Kidney epithelial cell (primary cell): ENCODE measurements at regions not wholly inside any gene's neighbourhood (a gene's known extent, or its start where the extent isn't known, plus 50 kb on each side); places are given as distances from the start of the nearest gene placed in this dataset.

Experiments used
- DNase-seq: peaks from one replicate; pipeline ENCODE4 v3.0.0-alpha.2; 2010; ENCODE audit warnings: low read depth
- H3K27me3 ChIP-seq: 2 replicates; pipeline ENCODE4 v1.6.0; 2011; ENCODE audit warnings: low read length; ENCODE audit not compliant: control insufficient read depth, insufficient read depth
- H3K36me3 ChIP-seq: 2 replicates; pipeline ENCODE4 v1.5.1; 2011; ENCODE audit warnings: low read length; ENCODE audit not compliant: control insufficient read depth, insufficient read depth
- H3K4me3 ChIP-seq: 2 replicates; pipeline ENCODE4 v1.5.1; 2011; ENCODE audit warnings: low read depth, mild to moderate bottlenecking, control low read depth, low read length
- TF ChIP-seq, protein P1 (sequence below): IDR thresholded peaks from 2 replicates; pipeline ENCODE4 v1.5.1; 2011; ENCODE audit warnings: mild to moderate bottlenecking, moderate library complexity, low read length, control low read depth, inconsistent platforms; ENCODE audit not compliant: insufficient read depth, poor library complexity, severe bottlenecking

DNA sequence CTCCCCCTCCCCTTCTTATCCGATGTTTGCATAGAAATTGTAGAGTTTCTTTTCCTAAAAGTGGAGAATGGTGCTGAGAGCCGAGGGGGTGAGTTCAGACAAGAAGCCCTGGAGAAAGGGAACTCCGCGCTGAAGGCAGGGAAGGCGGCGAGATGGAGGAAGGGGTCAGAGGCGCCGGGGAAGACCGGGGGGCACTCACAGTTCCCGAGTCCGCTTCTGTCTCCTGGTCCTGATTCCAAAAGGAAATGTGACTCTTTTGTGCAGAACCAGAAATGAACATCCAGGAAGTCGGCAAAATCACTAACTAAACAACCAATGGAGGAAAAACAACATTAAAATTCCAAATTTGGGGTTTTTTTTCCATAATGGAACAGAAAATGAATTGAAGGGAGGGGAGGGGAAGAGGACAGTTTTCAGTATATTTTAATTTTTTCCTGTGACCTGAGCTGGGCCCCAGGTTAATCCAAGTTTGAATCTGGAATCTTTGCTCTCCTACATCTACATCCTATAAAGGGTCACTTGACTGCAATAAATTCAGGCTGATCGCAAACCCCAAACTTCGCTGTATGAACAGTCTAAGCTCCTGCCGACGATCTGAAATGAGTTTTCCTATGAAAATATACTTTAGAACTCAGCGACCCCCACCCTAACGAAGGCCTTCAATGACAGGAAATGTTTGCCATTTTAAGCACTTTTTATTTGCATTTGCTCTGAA, 252.3 kb downstream of the C16orf95 start:
- TF ChIP-seq, protein P1, sequence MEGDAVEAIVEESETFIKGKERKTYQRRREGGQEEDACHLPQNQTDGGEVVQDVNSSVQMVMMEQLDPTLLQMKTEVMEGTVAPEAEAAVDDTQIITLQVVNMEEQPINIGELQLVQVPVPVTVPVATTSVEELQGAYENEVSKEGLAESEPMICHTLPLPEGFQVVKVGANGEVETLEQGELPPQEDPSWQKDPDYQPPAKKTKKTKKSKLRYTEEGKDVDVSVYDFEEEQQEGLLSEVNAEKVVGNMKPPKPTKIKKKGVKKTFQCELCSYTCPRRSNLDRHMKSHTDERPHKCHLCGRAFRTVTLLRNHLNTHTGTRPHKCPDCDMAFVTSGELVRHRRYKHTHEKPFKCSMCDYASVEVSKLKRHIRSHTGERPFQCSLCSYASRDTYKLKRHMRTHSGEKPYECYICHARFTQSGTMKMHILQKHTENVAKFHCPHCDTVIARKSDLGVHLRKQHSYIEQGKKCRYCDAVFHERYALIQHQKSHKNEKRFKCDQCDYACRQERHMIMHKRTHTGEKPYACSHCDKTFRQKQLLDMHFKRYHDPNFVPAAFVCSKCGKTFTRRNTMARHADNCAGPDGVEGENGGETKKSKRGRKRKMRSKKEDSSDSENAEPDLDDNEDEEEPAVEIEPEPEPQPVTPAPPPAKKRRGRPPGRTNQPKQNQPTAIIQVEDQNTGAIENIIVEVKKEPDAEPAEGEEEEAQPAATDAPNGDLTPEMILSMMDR = no peak
- no peaks in the 10 kb centered on the region for H3K27me3 ChIP-seq
- no peaks in the 10 kb centered on the region for H3K36me3 ChIP-seq
- no peak for DNase-seq
- H3K4me3 ChIP-seq = no peak overlapping the region

DNA sequence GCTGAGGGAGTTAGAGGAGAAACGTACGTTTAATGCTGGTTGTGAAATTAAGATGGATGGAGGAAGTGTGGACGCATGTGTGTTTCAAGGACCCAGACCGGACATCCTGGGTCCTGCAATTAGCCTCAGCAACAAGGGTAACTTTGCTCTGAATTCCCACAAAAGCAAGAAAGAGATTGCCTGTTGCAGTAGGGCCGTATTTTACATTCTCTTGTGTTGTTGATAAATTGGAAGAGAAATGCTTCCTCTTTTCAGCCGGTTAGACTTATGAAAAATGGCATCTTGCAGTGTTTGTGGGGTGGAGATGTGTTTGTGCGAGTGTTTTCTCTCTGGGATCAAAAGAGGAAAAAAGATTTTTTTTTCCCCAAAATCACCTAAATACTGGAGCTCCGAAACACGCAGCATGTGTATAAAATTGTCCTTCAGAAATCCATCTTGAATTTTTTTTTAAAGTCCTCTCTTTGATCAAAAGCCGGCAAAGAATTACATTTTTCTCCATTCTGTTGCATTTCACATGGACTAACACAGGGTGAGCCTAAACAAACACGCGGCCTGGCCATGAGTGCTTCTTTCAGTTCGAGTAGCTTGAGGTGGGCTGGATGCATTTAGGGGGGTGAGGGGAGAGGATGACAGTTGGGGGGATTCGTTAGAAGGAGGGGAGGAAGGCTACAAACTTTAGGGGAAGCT, 251.6 kb downstream of the C16orf95 start:
- no peaks in the 10 kb centered on the region for H3K36me3 ChIP-seq
- H3K4me3 ChIP-seq = no peak overlapping the region
- no peak for DNase-seq
- no peaks in the 10 kb centered on the region for H3K27me3 ChIP-seq
- TF ChIP-seq, protein P1 = no peak

DNA sequence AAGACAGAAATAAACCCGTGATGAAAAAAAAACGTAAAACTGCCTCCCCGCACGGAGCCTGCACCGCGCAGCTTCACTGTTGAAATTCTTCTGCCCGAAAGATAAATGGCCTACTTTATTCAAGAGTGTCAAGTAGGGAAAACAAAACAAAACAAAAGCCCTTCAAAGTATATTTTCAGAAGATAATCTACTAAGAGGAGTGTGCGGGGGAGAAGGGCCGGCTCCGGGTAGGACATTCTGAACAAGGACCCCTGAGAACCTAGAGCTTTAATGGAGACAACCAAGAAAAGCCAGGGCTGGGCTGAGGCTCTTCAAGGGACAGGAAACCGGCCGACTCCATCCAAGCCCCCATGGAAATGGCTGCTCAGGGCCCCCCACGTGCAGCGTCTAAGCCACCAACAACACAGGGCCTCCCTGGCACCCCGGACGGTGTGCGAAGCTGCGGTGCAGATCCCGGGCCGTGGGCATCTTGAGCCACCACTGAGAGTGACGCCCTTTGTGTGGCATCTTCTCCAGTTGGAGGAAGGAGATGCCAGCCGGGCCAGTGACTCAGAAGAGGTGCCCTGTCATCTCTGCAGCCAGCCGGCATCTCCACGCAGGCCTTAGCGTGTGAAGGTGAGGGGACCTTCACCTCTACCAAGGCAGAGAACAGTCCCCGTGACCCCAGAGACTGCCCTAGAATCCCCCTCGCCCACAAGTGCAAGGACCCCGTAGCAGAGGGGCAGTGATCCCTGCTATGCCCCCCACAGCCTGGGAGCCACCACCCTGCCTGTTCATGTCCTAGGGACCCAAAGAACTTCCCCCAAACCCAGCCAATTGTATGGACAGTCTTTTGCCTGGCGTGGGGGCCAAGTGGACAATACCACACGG, 250.8 kb downstream of the C16orf95 start:
- no peak for DNase-seq
- TF ChIP-seq, protein P1 = no peak
- Histone ChIP-seq H3K27me3 (no peaks in the 10 kb centered on the region), H3K4me3 (no peak overlapping the region), H3K36me3 (no peaks in the 10 kb centered on the region)

DNA sequence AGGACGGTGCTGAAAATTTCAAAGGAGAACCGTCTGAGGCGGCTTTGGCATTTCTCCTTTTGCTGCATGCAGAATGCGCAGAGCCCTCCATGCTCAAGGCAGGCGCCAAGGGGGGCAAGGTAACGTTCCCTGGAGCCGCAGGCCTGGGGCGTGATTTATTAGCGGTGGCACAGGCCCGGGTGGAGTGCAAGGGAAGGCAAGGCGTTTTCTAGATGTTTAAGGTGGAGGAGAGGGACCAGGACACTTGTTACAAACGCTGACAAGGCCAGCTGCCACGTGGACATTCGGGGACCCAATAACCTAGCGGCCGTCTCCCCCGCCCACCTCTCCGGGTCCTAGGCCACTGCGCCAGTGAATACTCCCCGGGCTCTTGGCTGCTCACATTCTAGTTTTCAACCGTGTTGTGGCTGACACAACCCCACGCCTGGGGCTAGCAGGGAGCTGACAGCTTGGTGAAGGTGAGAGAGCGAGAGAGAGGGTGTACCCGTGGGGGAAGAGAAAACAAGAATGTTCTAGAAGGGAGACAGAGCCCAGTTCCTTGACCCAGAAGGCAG, 250.1 kb downstream of the C16orf95 start:
- H3K27me3 ChIP-seq = no peaks in the 10 kb centered on the region
- no peak overlapping the region for H3K4me3 ChIP-seq
- no peak for DNase-seq
- no peaks in the 10 kb centered on the region for H3K36me3 ChIP-seq
- TF ChIP-seq, protein P1 = no peak

DNA sequence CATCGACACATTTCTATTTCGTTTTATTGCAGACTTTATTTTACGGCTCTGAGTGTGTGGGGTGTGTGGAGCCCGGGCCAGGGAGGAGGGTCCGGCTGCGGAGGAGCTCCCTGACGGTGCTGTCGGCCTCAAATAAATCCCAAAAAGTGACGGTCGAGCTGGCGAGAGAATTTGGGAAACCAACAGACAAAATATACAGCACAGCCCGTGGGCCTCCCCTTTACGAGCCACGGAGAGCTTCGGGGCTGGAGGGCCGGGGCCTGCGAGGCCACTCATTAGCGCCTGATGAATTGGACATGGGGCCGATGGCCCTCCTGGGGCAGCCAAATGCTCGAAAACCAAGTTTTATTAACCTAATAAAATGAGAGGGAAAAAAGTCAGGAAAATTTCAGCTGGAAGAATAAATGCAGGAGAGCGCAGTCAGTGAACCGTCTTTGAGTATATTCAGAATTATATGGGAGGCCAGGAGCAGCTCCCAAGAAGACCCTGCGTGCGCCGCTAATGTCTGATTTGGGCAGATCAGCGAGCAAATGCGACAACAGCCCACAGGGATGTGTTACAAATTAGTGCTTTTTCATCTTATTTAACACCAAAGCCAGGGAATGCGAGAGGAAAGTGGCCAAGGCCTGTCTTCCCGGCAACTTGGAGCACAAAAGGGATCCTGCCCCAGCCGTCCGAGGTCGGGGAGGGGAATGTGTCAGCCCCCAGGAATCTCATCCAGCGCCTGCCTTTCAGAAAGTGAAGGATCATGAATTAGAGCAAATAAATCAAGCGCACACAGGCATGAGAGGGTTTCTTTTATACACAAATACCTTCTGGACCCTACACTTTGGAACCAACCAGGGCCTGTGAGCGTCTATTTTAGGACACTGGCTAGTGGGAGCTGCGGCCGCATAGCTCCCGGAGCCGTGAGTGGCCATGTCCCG, 249.1 kb downstream of the C16orf95 start:
- TF ChIP-seq, protein P1 = no peak
- no peak for DNase-seq
- H3K27me3 ChIP-seq = no peaks in the 10 kb centered on the region
- H3K36me3 ChIP-seq = no peaks in the 10 kb centered on the region
- H3K4me3 ChIP-seq = no peak overlapping the region
